GM18867 (cell line): ENCODE measurements at regions not wholly inside any gene's neighbourhood (a gene's known extent, or its start where the extent isn't known, plus 50 kb on each side); places are given as distances from the start of the nearest gene placed in this dataset.

Source experiments
- ATAC-seq: cut with Tn5 transposase; IDR thresholded peaks from one replicate; pipeline ENCODE4 v1.9.1; 2021; ENCODE audit warnings: mild to moderate bottlenecking, moderate library complexity; ENCODE audit not compliant: unreplicated experiment

DNA sequence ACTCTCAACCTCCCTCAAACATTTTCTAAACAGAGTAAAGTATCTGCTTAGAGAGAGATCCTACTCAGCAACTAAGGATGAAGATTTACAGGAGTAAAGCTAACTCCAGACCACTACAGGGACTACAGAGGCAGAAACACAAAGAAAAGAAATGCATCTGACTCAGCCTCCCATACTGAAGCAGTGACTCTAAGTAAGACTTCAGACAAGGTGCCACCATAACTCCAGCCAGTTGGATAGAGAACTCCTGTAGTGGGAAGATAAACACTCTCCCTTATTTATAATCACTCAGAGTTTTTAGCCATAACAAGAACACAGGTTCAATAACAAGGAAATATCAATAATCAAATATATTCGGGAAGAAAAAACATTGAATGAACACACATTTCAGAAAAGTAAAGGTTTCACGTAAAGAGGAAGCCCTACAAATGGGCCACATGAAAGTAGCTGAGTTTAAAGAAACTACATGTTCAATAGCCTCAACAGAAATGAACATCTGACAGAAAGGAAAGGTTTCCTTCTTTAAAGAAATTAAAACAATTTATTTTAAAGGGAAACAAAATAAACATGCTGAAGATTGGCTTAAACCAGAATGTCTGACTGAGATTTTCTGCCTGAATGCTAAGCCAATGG is 519.9 kb downstream of the KCNJ3 start:
- ATAC-seq: peak; percentile 54

DNA sequence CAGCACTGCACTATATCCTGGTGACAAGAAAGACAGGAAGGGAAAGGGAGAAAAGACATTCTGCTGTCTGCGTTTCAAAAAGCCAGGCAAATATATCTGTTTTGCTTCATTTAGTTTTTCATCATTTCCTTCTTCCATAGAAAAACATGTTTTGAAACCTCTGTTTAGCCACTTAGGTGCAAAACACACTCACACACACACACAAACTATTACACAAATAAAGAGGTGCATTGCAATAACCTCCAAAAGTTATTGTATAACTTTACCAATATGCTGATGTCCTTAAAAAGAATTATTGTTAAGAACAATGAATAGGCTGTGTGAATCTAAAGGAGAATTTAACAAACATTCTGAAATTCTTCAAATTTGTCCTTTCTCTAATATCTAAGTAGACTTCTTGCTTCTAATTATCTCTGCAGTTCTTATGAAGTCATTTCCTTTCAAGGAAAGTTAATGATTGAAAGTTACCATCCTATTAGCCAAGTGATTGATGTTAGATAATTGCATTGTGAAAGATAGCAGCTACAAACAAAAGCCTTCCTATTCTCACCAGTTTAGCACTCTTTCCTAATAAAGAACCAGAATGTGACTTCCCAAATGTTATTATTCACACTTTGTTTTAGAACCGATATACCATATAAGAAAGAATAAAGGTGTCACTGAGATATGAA is 516.7 kb downstream of the KCNJ3 start:
- ATAC-seq: no peak

DNA sequence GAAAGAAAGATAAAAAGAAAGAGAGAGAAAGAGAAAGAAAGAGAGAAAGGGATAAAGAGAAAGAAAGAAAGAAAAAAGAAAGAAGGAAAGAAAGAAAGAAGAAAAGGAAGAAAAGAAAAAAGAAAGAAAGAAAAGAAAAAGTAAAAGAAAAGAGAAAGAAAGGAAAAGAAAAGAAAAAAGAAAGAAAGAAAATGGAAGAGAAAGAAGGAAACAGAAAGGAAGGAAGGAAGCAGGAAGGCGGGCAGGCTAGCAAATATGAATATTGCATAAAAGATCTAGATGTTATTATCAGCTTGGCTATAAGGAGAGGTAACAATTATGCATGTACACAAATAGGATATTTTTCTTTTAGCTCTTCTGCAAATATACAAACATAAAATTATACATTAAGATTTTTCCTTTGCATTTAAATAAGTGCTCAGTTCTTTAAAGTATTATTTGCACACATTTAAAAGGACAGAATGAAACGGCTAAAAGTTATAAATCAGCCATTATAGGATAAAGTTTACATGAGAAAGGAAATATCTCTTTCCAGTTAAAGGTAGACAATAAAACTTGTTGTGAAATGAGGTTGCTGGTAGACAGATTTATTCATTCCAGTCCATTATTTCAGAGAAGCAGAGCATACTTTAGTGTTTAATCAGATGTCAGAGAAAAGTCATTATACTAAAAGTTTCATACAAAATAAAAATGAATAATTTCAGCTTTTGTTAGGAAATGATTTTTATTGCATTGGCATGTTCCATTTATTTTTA is 511.4 kb downstream of the KCNJ3 start:
- ATAC-seq: no peak

DNA sequence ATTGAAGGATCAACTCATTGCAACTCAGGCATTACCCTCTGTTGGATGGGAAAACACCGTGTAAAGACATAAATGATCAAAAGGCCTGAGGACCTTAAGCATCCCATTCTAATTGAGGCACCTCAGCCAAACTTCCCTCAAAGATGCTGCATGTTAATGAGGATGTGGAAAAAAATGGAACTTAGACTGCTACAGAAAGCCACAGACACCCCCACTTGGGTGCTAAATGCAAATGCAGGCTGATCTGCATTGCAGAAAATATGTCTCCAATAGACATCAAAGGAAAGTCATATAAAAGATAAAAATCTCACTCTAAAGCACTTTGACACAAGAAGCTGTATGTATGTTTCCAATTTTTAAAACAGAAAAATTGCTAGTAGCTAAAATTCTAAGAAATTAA is 504.7 kb downstream of the KCNJ3 start:
- ATAC-seq: peak; percentile 71

DNA sequence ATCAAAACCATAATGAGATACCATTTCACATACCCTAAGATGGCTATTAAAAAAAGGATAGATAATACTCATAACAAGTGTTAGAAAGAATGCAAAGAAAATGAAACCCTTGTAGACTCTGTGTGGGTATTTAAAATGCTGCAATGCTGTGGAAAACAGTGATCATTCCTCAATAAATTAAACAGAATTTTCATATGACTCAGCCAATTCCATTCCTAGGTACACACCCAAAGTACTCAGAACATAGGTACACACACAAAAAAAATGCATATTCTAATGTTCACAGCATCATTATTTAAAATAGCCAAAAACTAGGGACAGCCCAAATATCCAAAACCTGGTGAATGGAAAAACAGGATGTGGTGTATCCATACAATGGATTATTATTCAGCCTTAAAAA is 502.3 kb downstream of the KCNJ3 start:
- no peak for ATAC-seq

DNA sequence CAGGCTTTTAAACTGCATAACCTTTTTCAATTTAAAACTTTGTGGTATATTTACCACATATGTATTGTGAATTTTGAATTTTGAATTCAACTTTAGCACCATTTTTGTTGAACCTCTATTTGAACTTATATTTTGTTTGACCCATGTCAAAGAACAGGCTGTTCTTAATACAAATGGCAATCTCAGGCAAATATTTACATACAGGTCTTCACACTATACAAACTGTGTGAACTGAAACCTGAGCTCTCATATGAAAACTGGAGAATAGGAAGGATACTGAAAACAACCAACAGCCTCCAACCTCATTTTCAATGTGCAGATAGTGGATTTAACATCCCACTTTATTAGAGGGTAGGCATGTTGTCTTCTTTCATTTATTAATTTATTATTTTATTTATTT is 491.8 kb downstream of the KCNJ3 start:
- peak; percentile 87 for ATAC-seq

DNA sequence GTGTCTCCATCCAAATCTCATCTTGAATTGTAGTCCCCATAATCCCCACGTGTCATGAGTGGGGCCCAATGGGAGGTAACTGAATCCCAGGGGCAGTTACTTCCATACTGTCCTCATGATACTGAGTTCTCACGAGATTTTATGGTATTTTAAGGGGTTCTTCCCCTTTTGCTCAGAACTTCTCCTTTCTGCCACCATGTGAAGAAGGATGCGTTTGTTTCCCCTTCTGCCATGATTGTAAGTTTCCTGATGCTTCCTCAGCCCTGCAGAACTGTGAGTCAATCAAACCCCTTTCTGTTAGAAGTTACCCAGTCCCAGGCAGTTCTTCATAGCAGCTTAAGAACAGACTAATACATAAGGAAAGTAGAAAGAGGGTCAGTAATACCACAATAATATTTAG is 480.4 kb downstream of the KCNJ3 start:
- no peak for ATAC-seq

DNA sequence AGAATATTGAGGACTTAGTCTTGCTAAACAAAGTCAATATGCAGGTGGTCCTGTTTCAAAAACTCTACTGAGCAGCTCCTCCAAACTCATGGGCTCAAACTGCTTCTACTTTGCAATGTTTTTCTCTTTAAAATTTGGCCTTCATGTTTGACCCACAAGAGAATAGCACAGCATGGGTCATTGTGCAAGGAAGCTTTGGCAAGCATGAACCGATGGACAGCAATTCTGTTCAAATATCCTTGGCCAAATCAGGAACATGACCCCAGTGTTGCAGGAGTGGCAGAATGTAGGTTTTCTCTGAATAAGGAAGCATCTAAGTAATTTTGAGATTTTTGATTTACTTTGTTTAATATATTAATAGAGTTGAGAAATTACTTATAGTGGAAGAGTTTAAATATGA is 477.9 kb downstream of the KCNJ3 start:
- no peak for ATAC-seq

DNA sequence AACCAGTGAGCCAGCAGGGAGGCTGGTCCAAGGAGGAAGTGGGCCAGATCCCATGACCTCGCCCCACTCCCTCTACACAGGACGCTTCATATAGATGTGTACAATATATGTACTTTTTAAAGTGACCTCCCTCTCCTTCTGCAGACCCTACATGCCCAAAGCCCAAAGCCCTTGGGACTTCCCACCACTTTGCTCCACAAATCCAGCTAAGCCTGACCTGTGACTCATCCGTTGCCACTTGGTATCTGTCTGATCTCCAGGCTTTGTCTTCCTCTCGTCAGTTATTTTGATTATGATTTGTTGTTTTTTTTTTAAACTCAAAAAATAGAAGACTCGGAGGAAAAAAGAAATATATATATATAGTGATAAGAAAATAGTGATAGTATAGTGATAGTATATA is 470.8 kb downstream of the KCNJ3 start:
- ATAC-seq: no peak

DNA sequence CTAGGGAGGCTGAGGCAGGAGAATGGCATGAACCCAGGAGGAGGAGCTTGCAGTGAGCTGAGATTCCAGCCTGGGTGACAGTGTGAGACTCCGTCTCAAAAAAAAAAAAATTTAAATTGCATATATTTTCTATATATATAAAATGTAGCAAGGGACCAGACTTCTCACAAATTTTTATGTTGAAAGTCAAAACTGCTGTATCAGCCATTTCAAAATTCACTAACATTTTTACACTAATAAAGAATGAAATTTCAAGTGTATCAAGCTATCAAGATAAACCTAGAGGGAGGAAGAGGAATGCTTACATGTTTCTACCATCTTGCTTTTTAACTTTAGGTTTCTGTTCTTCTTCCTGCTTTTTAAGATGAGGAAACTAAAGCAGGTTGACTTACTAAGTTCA is 464.0 kb downstream of the KCNJ3 start:
- no peak for ATAC-seq

DNA sequence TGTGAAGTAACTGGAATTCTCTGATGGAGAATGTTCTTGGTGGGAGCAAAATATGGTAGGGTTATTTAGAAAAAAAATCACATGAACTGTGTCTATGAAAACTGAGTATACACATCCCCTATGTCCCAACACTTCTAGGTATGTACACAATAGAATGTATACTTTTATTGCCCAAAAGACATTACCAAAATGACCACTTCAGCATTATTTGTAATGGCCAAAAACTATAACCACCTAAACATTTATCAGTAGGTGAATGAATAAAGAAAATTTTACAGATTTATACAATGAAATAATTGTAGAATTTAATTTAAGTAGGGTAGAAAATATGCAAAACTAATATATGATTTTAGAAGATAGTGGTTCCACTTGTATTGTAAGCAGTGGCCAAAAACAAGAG is 462.8 kb downstream of the KCNJ3 start:
- ATAC-seq: no peak

DNA sequence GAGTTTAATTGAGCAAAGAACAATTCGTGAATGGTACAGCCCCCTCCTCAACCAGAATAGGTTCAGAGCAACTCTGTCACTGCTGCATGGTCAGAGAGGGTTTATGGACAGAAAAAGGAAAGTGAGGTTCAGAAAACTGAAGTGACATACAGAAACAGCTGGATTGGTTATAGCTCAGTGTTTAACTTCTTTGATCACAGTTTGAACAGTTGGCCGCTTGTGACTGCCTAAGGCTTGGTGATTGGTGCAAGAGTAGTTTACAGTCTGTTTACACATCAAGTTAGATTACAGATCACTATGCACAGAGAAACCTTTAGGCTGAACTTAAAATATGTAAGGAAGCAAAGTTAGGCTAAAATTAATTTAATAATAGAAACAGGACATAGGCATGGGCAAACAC is 459.2 kb downstream of the KCNJ3 start:
- ATAC-seq: peak; percentile 43

DNA sequence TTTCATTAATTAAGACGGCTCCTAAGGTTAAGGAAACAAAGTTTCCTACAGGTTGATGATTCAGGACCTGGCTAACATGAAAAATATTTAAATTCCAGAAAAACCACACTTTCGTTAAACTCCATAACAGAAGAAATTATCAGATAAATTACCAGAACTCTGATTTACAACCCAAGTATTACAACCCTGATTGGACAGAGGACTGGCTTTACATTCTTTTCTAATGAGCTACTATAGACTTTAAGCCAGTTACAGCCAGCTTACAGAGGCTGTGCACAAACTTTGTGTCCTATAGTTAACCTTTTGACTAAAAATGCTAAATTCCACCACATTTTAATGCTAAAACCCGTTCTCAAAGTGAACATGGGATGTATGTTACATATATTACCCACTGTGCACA is 458.6 kb downstream of the KCNJ3 start:
- ATAC-seq: no peak

DNA sequence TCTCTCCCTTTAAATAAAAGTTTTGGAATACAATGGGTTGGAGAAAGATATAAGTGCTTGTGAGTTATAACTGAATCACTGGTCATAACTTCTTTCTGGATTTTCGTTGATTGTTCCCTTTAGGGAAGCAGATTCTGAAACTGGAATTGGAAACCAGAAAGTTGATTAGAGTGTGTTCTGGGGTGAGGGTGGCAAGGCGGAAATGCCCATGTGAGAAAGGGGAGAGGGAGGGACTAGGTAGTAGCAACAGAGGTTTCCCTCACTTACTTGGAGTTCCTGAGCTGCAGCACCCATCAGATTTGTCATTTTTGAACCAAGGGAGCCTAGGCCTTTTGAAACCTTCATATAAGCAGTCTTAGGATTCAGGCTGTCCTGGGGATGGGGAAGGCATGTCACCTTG is 453.4 kb downstream of the KCNJ3 start:
- ATAC-seq: peak; percentile 62

DNA sequence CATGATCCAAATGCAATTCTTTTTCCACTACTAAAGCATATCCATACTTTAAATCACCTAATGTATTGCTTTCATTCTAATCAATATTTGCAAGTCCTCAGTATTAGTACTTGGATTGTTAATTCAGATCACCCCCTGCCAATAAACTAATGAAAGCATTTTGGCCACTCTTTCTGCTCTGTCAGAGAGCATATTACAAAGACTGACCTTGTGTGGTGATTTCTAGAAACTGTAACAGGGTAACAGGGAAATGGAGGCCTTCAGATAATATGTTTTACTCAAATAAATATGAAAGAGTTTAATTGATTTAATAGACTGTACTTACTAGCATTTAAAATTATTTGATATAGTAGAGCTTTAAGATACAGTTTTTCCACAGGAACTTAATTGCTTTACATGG is 453.0 kb downstream of the KCNJ3 start:
- ATAC-seq: no peak

DNA sequence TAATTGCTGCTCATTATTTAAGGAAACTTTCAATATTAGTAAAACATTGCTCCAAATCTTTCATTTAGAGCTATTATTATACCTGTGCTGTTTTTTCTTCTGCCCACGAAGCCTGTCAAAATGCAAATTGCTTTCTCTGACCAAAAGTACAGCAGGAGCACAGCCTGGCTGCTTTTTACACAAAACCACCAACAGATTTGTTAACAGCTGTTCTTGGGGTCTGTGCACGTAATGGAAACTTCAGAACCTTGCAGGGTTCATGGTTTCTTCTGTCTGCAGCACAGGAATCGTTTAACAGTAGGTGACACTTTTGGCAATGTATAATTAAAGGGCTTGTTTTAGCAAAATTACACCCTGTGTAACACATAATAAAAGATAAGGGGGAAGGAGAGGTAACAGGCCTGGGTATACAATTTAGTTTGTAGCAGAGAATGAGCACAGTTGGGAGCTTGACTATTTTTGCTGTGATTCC is 447.3 kb downstream of the KCNJ3 start:
- ATAC-seq: peak; percentile 98

DNA sequence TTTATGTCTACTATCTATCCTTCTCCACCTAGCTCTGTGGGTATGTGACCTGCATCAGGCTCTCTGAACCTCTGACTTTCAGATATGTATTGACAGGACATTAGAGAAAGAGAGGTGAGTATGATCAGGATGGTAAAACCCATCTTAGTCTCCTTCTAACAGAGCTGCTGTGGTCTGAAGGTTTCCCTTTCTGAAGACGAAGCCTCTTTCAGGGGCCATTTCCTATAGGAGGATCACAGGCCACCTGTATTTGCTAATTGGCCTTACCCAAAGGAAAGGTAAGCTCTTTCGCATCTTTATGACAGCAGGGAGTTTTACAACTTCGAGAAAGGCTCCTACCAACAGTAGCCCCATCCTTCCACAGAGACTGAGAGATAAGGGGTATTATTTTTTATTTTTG is 442.9 kb downstream of the KCNJ3 start:
- peak; percentile 30 for ATAC-seq

DNA sequence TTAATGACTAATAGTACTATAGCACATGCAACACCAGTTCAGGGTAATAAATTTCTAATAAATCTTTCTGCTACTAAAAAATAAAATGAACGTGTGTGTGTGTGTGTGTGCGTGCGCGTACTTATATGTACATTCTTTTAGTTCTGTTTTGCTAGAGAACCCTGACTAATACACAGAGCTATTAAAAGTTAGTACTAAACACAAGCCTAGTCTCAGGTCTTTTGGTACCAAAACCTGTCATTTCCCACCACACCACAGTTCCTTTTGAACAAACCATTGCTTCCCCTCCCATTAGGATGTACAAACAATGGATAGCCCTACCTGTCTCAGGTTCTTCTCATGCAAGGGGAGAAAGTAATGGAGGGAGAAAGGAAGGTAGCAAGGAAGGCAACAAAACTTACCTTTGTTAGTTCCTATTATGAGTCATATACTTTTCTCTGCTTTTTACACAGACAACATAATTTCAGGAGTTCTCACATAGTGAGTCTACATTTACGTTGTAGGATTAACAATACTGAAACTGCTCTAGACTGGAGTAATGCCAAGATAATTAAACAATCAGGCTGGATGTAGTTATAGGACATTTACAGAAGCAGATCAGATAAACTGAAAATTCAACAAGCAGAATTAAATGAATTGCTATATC is 427.2 kb downstream of the KCNJ3 start:
- peak; percentile 41 for ATAC-seq

DNA sequence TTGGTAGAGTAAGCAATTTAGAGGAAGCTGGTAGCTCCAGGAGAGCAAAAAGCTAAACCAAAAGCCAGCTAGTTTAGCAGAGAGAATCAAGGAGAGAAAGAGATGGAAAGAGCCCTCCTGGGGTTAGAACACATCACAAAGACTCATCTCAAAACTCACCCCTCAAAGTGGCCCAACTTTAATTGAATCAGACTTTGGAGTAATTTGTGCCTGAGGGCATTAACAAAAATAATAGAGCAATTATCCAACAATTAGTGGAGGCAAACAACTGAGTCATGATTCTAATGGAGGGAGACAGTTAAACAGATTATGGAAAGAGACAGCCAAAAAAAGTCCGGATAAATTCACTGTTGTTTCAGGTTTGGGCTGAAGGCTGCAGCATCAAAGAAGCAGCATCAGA is 417.4 kb downstream of the KCNJ3 start:
- ATAC-seq: no peak

DNA sequence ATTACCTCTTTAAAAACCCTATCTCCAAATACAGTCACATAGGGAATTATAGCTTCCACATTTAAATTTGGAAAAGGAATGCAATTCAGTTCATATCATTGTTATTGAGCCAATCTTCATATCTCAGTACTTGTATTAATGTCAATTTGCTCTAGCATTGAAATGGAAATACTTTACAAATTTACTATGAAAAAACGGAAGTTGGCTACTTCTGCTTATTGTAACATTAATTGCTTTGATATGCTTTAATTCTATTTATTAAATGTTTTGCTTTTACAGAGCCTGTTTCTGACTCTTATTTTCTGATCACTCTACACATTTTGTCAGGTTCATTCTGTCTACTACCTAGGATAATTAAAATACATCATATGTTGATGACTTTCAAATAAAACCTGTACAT is 412.6 kb downstream of the KCNJ3 start:
- no peak for ATAC-seq

DNA sequence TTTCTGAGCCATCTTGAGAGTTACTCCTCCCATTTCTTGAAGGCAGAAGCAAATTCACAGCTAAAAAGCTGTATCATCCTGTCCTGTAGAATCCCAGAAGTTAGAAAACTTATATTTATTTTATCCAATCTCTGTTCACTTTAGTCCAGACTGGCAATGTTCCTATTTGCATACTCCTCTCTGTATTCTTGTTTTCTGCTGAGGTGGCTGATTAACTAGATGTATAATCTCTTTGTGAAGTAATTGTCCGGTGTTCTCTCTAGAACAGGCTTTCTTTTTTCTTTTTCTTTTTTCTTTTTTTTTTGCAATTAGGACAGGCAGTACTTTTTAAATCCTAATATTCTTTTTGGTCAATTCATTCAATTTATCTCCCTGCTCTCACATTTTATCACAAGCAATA is 411.0 kb downstream of the KCNJ3 start:
- ATAC-seq: no peak

DNA sequence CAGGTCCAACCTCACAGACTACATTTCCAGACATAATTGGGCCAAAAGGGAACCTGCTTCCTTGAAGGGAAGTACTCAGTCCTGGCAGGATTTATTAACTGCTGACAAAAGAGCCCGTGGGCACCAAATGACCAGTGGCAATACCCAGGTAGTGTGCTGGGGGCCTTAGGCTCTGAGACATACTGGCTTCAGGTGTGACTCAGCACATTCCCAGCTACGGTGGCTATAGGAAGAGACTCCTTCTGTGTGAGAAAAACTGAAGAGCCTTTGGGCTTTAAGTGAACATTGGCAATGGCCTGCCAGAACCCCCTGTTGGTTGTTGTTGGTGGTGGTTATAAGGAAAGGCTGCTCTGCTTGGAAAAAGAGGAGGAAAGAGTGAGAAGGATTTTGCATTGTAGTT is 401.8 kb downstream of the KCNJ3 start:
- no peak for ATAC-seq
